Astrocyte (in vitro differentiated cells and primary cell): ENCODE measurements at regions not wholly inside any gene's neighbourhood (a gene's known extent, or its start where the extent isn't known, plus 50 kb on each side); places are given as distances from the start of the nearest gene placed in this dataset.

Experiments
- DNase-seq: peaks from one replicate; pipeline ENCODE4 v3.0.0-alpha.2; 2010; ENCODE audit warnings: low read depth
- FAIRE-seq: peaks from 2 replicates; lab custom pipeline; 2011; peaks lifted over from hg19 to GRCh38; lab: Jason Lieb, UNC
- H2AFZ ChIP-seq: 2 replicates; pipeline ENCODE4 v1.6.0; 2012; ENCODE audit warnings: low read depth, low read length, inconsistent platforms
- H3K27ac ChIP-seq: 2 replicates; pipeline ENCODE4 v1.5.1; 2011; ENCODE audit warnings: low read depth, low read length, inconsistent platforms
- H3K27me3 ChIP-seq: 2 replicates; pipeline ENCODE4 v1.6.0; 2011; ENCODE audit warnings: low read length, inconsistent platforms; ENCODE audit not compliant: insufficient read depth
- H3K36me3 ChIP-seq: 2 replicates; pipeline ENCODE4 v1.5.1; 2011; ENCODE audit warnings: low read length, inconsistent platforms; ENCODE audit not compliant: insufficient read depth
- H3K4me1 ChIP-seq: 2 replicates; pipeline ENCODE4 v1.5.1; 2011; ENCODE audit warnings: low read length, inconsistent platforms; ENCODE audit not compliant: insufficient read depth
- H3K4me2 ChIP-seq: 2 replicates; pipeline ENCODE4 v1.6.0; 2012; ENCODE audit warnings: low read length, inconsistent platforms
- H3K4me3 ChIP-seq: 2 replicates; pipeline ENCODE4 v1.5.1; 2011; ENCODE audit warnings: low read depth, mild to moderate bottlenecking, low read length, inconsistent platforms; ENCODE audit not compliant: insufficient read depth
- H3K79me2 ChIP-seq: 2 replicates; pipeline ENCODE4 v1.6.0; 2012; ENCODE audit warnings: mild to moderate bottlenecking, low read length, inconsistent platforms; ENCODE audit not compliant: insufficient read depth
- H3K9ac ChIP-seq: 2 replicates; pipeline ENCODE4 v1.6.0; 2012; ENCODE audit warnings: mild to moderate bottlenecking, low read length, inconsistent platforms
- H3K9me3 ChIP-seq: 2 replicates; pipeline ENCODE4 v1.5.1; 2012; ENCODE audit warnings: low read depth, mild to moderate bottlenecking, low read length, inconsistent platforms; ENCODE audit not compliant: insufficient read depth
- H4K20me1 ChIP-seq: 2 replicates; pipeline ENCODE4 v1.6.0; 2012; ENCODE audit warnings: low read length, inconsistent platforms; ENCODE audit not compliant: insufficient read depth
- H3K27ac Mint-ChIP-seq: one replicate; pipeline ENCODE4 v1.8.0; 2021; ENCODE audit warnings: mild to moderate bottlenecking, mixed read lengths; ENCODE audit not compliant: unreplicated experiment
- H3K27me3 Mint-ChIP-seq: one replicate; pipeline ENCODE4 v1.8.0; 2021; ENCODE audit warnings: low read depth, mixed read lengths; ENCODE audit not compliant: unreplicated experiment
- H3K36me3 Mint-ChIP-seq: one replicate; pipeline ENCODE4 v1.8.0; 2021; ENCODE audit warnings: low read depth, mixed read lengths; ENCODE audit not compliant: unreplicated experiment
- H3K4me1 Mint-ChIP-seq: one replicate; pipeline ENCODE4 v1.8.0; 2021; ENCODE audit warnings: low read depth, mixed read lengths; ENCODE audit not compliant: unreplicated experiment
- H3K4me3 Mint-ChIP-seq: one replicate; pipeline ENCODE4 v1.8.0; 2021; ENCODE audit warnings: mild to moderate bottlenecking, moderate library complexity, mixed read lengths; ENCODE audit not compliant: unreplicated experiment
- H3K9me3 Mint-ChIP-seq: one replicate; pipeline ENCODE4 v1.8.0; 2021; ENCODE audit warnings: mild to moderate bottlenecking, mixed read lengths; ENCODE audit not compliant: unreplicated experiment
- CTCF ChIP-seq: IDR thresholded peaks from 2 replicates; pipeline ENCODE4 v1.5.1; 2011; ENCODE audit warnings: low read depth, mild to moderate bottlenecking, inconsistent platforms, low read length, moderate library complexity; ENCODE audit not compliant: insufficient read depth
- EZH2 ChIP-seq: IDR thresholded peaks from 2 replicates; pipeline ENCODE4 v1.6.1; 2012; ENCODE audit warnings: mild to moderate bottlenecking, low read length, inconsistent platforms; ENCODE audit not compliant: insufficient read depth

GRCh38 chr2:222782201-222782730, 78.6 kb upstream of the ACSL3 start:
- Histone ChIP-seq H4K20me1 (no peaks in the 10 kb centered on the region), H3K9me3 (no peaks in the 10 kb centered on the region), H3K4me2 (no peak overlapping the region), H3K36me3 (no peaks in the 10 kb centered on the region), H3K79me2 (no peaks in the 10 kb centered on the region), H2AFZ (no peak overlapping the region), H3K27me3 (no peaks in the 10 kb centered on the region), H3K4me3 (no peak overlapping the region), H3K4me1 (no peaks in the 10 kb centered on the region), H3K27ac (no peak overlapping the region), H3K9ac (no peak overlapping the region)
- Mint-ChIP-seq H3K27me3 (no peaks in the 10 kb centered on the region), H3K36me3 (peaks cover 2% of the 10 kb centered on the region), H3K4me3 (no peak overlapping the region), H3K4me1 (no peaks in the 10 kb centered on the region), H3K27ac (no peak overlapping the region), H3K9me3 (peaks cover 2% of the 10 kb centered on the region)
- TF ChIP-seq EZH2, result no peak
- TF ChIP-seq CTCF, result no peak
- FAIRE-seq (no peak), DNase-seq (no peak)

- Histone ChIP-seq H3K9me3 (no peaks in the 10 kb centered on the region), H3K4me2 (no peak overlapping the region), H3K9ac (no peak overlapping the region), H3K4me3 (no peak overlapping the region), H4K20me1 (no peaks in the 10 kb centered on the region), H3K36me3 (no peaks in the 10 kb centered on the region), H2AFZ (no peak overlapping the region), H3K4me1 (peaks cover 3% of the 10 kb centered on the region), H3K27me3 (no peaks in the 10 kb centered on the region), H3K79me2 (no peaks in the 10 kb centered on the region), H3K27ac (no peak overlapping the region)
- Mint-ChIP-seq H3K36me3 (peaks cover 2% of the 10 kb centered on the region), H3K27me3 (no peaks in the 10 kb centered on the region), H3K9me3 (peaks cover 4% of the 10 kb centered on the region), H3K4me1 (peaks cover 8% of the 10 kb centered on the region), H3K27ac (no peak overlapping the region), H3K4me3 (no peak overlapping the region)
- FAIRE-seq (no peak), DNase-seq (no peak)
- TF ChIP-seq EZH2, result no peak
- TF ChIP-seq CTCF, result no peak
Observed at GRCh38 chr2:222783592-222783991, 77.2 kb upstream of the ACSL3 start.

GRCh38 chr2:222790932-222791331, 69.9 kb upstream of the ACSL3 start:
- Mint-ChIP-seq H3K27me3 (no peaks in the 10 kb centered on the region), H3K36me3 (peaks cover 2% of the 10 kb centered on the region), H3K27ac (no peak overlapping the region), H3K4me3 (no peak overlapping the region), H3K4me1 (peaks cover 11% of the 10 kb centered on the region), H3K9me3 (peaks cover 2% of the 10 kb centered on the region)
- no peaks in the 10 kb centered on the region for H3K79me2 ChIP-seq
- no peak overlapping the region for H3K27ac ChIP-seq
- DNase-seq (no peak), FAIRE-seq (no peak)
- no peaks in the 10 kb centered on the region for H3K36me3 ChIP-seq
- H3K4me3 ChIP-seq, result no peak overlapping the region
- H3K9me3 ChIP-seq, result no peaks in the 10 kb centered on the region
- TF ChIP-seq CTCF, result no peak
- TF ChIP-seq EZH2, result no peak
- no peak overlapping the region for H3K9ac ChIP-seq
- no peaks in the 10 kb centered on the region for H3K27me3 ChIP-seq
- H2AFZ ChIP-seq, result no peak overlapping the region
- H3K4me2 ChIP-seq, result no peak overlapping the region
- no peaks in the 10 kb centered on the region for H4K20me1 ChIP-seq
- H3K4me1 ChIP-seq, result peaks cover 3% of the 10 kb centered on the region
